ENCODE measurements at regions not wholly inside any gene's neighbourhood (a gene's known extent, or its start where the extent isn't known, plus 50 kb on each side); places are given as distances from the start of the nearest gene placed in this dataset.

DNA sequence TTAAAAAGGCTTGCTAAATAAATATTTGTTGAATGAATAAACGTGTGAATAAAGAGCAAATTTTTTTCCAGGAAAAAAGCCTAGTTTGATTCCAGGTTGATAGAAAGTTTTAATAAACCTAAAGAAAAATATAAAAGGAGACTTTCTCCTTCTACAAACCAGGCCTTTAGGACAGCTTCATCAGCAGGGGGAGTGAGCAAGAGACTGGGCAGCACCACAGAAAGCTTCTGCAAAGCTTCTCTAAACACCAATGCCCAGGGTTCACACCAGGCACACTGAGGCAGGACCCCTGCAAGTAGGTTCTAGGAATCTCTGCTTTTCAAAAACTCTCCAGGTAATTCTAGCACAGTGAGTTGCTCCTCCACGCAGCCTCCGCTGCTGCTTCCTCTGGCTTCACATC, 66.4 kb upstream of the SEC61G start:
- H3K36me3 ChIP-seq (ENCODE audit: insufficient read depth, low read length, poor library complexity, severe bottlenecking), result no peaks in the 10 kb centered on the region
- no peak overlapping the region for H3K4me3 ChIP-seq (ENCODE audit: low read depth, low read length, poor library complexity, severe bottlenecking)
- CTCF ChIA-PET, result no interaction called here
- intact Hi-C loops (cut with micrococcal nuclease; ENCODE audit: unreplicated experiment), result no loop called here
- H3K27me3 ChIP-seq (replicated peaks; ENCODE audit: insufficient read depth, low read depth, low read length, poor library complexity), result peaks cover 6% of the 10 kb centered on the region
- TF ChIP-seq, protein P1, sequence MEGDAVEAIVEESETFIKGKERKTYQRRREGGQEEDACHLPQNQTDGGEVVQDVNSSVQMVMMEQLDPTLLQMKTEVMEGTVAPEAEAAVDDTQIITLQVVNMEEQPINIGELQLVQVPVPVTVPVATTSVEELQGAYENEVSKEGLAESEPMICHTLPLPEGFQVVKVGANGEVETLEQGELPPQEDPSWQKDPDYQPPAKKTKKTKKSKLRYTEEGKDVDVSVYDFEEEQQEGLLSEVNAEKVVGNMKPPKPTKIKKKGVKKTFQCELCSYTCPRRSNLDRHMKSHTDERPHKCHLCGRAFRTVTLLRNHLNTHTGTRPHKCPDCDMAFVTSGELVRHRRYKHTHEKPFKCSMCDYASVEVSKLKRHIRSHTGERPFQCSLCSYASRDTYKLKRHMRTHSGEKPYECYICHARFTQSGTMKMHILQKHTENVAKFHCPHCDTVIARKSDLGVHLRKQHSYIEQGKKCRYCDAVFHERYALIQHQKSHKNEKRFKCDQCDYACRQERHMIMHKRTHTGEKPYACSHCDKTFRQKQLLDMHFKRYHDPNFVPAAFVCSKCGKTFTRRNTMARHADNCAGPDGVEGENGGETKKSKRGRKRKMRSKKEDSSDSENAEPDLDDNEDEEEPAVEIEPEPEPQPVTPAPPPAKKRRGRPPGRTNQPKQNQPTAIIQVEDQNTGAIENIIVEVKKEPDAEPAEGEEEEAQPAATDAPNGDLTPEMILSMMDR (conservative IDR thresholded peaks at IDR 0.05; ENCODE audit: low read depth, low read length), result no peak
- TF ChIP-seq EZH2 (IDR thresholded peaks at IDR 0.05; ENCODE audit: borderline replicate concordance, low read depth, low read length, poor library complexity, severe bottlenecking), result no peak
- no peak for DNase-seq (ENCODE audit: low spot score)
- H3K27ac ChIP-seq (ENCODE audit: low read depth, low read length, poor library complexity, severe bottlenecking), result no peak overlapping the region
- no peaks in the 10 kb centered on the region for H3K4me1 ChIP-seq (ENCODE audit: insufficient read depth, low read length, poor library complexity, severe bottlenecking)
- POLR2A ChIA-PET (ENCODE audit: low non-redundant PET), result no interaction called here
- BruUV-seq (replicated peaks), result no TSS peak
- H3K9me3 ChIP-seq (ENCODE audit: low read depth, low read length, poor library complexity, severe bottlenecking), result no peaks in the 10 kb centered on the region

DNA sequence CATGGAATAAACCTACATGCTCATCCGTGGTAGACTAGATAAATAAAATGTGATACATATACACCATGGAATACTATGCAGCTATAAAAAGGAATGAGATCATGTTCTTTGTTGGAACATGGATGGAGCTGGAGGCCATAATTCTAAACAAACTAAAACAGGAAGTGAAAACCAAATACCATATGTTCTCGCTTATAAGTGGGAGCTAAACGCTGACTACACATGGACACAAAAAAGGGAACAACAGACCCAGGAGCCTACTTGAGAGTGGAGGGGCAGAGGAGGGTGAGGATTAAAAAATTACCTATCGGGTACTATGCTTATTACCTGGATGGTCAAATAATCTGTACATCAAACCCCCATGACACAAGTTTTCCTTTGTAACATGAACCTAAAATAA, 68.7 kb upstream of the SEC61G start:
- no peak overlapping the region for H3K4me3 ChIP-seq (ENCODE audit: low read depth, low read length, poor library complexity, severe bottlenecking)
- intact Hi-C loops (cut with micrococcal nuclease; ENCODE audit: unreplicated experiment), result no loop called here
- H3K4me1 ChIP-seq (ENCODE audit: insufficient read depth, low read length, poor library complexity, severe bottlenecking), result no peaks in the 10 kb centered on the region
- DNase-seq (ENCODE audit: low spot score), result no peak
- H3K27ac ChIP-seq (ENCODE audit: low read depth, low read length, poor library complexity, severe bottlenecking), result no peak overlapping the region
- no peaks in the 10 kb centered on the region for H3K36me3 ChIP-seq (ENCODE audit: insufficient read depth, low read length, poor library complexity, severe bottlenecking)
- no peaks in the 10 kb centered on the region for H3K9me3 ChIP-seq (ENCODE audit: low read depth, low read length, poor library complexity, severe bottlenecking)
- CTCF ChIA-PET, result no interaction called here
- peaks cover 1% of the 10 kb centered on the region for H3K27me3 ChIP-seq (replicated peaks; ENCODE audit: insufficient read depth, low read depth, low read length, poor library complexity)
- no TSS peak for BruUV-seq (replicated peaks)
- TF ChIP-seq EZH2 (IDR thresholded peaks at IDR 0.05; ENCODE audit: borderline replicate concordance, low read depth, low read length, poor library complexity, severe bottlenecking), result no peak
- TF ChIP-seq, protein P1 (conservative IDR thresholded peaks at IDR 0.05; ENCODE audit: low read depth, low read length), result no peak
- POLR2A ChIA-PET (ENCODE audit: low non-redundant PET), result no interaction called here

DNA sequence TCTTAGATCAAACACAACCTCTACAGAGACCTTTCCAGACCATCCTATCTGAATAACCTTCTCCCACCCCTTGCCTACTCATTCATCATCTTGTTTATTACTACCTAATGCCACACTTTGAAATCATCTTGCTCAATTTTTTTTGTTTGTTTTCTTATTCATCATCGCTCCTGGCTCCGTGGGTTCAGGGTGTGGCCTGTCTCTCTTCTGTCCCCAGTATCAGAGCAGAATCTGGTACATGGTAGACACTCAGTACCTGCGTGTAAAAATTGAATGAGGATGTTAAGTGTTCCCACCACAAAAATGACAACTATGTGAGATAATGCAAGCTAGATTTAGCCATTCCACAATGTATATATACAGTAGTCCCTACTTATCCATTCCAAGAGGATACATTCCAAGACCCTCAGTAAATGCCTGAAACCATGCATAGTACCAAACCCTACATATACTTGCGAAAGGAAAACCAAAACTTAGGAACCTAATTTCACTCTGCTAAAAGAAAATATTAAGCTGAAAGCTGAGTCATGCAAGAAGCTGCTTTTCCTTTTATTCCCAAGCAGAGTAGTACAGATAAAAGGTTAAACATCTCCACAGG, 72.1 kb upstream of the SEC61G start:
- Histone ChIP-seq H3K36me3 (ENCODE audit: insufficient read depth, low read length, poor library complexity, severe bottlenecking) (no peaks in the 10 kb centered on the region), H3K4me1 (ENCODE audit: insufficient read depth, low read length, poor library complexity, severe bottlenecking) (no peaks in the 10 kb centered on the region), H3K4me3 (ENCODE audit: low read depth, low read length, poor library complexity, severe bottlenecking) (no peak overlapping the region), H3K27ac (ENCODE audit: low read depth, low read length, poor library complexity, severe bottlenecking) (no peak overlapping the region), H3K27me3 (replicated peaks; ENCODE audit: insufficient read depth, low read depth, low read length, poor library complexity) (no peaks in the 10 kb centered on the region), H3K9me3 (ENCODE audit: low read depth, low read length, poor library complexity, severe bottlenecking) (no peaks in the 10 kb centered on the region)
- ChIA-PET CTCF (no interaction called here), POLR2A (ENCODE audit: low non-redundant PET) (no interaction called here)
- intact Hi-C loops (cut with micrococcal nuclease; ENCODE audit: unreplicated experiment), result no loop called here
- no peak for DNase-seq (ENCODE audit: low spot score)
- TF ChIP-seq, protein P1 (conservative IDR thresholded peaks at IDR 0.05; ENCODE audit: low read depth, low read length), result no peak
- no peak for TF ChIP-seq EZH2 (IDR thresholded peaks at IDR 0.05; ENCODE audit: borderline replicate concordance, low read depth, low read length, poor library complexity, severe bottlenecking)
- BruUV-seq (replicated peaks), result no TSS peak

Measured in A673 (cell line).